ENCODE measurements at regions not wholly inside any gene's neighbourhood (a gene's known extent, or its start where the extent isn't known, plus 50 kb on each side); places are given as distances from the start of the nearest gene placed in this dataset.

DNA sequence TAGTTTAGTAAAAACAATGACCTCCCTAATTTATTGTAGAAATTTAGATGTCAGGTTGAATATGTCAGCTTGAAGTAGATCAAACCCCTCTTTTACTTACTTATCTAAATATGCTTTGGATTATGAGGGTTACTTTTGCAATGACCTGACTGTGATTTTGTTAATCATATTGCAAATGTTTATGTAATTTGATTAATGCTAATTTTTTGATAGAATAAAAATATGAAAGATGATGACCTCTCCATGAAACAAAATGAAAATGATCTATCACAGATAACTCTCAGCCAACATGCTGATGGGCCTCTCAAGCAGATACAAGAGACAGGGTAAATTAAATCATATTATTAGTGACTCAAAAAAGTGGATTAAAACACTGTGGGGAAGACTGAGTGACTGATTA is 131.0 kb downstream of the CEP57L1 start:
- DNase-seq (ENCODE audit: low read depth): no peak

DNA sequence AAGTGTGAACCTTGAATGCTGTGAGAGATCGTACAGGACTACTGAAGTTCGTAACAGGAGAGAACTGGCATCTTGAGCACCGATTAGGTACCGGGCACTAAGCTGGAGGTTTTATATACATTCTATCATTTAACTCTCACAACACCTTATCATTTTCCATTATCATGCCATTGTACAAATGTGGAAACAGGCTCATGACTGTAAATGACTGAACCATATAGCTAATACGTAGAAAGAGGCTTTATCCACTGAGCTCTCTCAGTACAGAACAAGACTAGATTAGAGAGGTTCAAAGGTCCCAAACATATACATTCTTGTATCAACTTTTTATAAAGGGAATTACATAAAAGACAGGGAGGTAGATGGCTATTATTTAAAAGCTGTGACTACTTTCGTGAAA is 130.6 kb downstream of the CEP57L1 start:
- no peak for DNase-seq (ENCODE audit: low read depth)

DNA sequence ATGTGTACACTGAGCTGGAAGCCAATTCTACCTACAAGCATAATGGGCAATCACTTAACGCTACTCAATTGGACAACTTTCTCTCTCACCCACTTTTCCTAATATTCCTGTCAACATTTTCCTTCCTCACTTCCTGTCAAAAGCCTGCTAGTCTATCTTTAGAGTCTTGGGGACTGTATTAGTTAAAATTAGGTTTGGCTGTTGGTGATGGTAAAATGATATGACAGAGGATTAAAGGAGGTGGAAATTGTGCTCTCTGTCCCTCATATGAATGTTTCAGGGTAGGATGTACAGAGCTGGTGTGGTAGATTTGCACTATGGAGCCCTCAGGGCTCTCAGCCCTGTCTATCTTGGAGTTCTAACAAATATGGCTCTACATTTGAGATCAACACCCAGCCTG is 129.7 kb downstream of the CEP57L1 start:
- no peak for DNase-seq (ENCODE audit: low read depth)

DNA sequence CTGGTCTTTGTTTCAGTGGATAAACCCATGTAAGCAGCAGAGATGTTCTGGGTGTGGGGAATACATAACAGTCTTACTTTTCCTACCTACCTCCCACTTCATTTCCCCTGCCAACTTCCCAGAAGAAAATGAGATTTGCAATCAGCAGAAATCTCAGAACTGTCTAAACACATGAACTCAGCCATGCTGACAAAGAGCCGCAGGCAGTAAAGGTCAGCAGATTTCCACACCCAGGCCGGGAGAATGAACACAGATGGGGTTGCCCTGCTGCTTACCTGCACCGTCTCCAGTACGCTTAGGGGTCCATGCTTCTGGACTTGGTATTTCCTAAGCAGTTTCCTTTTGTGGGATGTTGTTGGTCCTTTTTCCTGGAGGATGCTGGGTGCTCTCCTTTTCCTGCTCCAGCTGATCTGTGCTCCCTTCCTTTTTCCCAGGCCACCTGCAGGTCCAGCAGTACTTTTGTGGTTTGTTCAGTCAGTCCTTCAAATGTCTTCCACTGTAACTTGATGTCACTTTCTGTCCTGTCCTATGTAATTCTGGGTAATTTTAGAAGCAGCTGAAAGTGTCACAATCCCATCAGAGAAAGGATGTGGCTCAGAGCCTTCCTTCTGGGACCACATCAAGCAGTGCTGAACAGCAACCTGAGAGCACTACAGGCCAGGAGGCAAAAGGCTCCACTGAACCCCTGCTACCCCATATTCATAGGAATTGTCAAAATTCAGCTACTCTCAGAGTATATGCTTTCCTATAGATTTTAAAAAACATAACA is 129.0 kb downstream of the CEP57L1 start:
- DNase-seq (ENCODE audit: low read depth): no peak

DNA sequence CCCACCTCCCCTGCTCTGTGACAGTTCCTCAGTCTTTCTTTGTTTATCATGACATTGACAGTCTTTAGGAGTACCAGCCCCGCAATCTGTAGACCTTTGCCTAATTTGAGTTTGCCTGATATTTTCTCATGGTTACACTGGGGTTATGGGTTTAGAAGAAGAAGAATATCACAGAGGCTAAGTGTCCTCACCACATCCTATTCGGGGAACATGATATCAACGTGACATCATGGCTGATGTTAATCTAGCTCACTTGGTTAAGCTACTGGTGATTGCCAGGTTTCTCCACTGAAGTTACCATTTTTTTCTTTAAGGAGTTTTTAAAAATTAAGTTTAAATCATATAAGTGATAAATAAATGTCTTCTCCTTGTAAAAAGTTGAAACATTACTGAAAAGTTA is 127.5 kb downstream of the CEP57L1 start:
- DNase-seq (ENCODE audit: low read depth): no peak

DNA sequence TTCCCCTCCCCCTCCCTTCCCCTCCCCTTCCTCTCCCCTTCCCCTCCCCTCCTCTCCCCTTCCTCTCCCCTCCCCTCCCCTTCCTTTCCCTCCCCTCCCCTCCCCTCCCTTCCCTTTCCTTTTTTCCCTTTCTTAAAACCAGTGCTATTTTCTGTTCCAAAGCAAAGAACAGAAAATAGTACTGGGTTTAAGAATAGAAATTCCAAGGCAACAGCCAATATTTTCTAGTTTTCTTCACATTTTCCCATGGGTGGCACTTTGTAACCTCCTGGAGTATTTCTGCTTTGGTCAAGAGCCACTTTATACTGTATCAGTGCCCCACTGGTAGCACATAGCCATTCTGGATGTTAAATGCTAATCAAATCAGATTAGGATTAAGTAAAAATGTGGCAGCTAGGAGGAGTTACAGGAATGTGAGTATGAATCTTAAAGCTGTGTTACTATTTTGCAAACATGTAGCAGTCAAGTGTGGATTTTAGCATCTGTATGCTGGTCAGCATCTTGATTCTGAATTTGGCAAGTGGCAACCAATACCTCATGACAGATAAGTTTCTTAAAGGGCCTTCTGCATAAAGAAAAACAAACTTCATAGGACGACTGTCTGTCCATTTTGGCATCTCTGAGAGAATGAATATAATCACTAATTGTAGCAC is 126.4 kb downstream of the CEP57L1 start:
- DNase-seq (ENCODE audit: low read depth): no peak
